HCT116 (cell line): ENCODE measurements at regions not wholly inside any gene's neighbourhood (a gene's known extent, or its start where the extent isn't known, plus 50 kb on each side); places are given as distances from the start of the nearest gene placed in this dataset.

Experiments used
- POLR2A ChIP-seq: IDR thresholded peaks from 2 replicates; pipeline ENCODE4 v1.7.0; 2011; ENCODE audit warnings: borderline replicate concordance; ENCODE audit not compliant: insufficient read depth, insufficient read length; ENCODE audit errors: extremely low read depth
- YY1 ChIP-seq: IDR thresholded peaks from 2 replicates; pipeline ENCODE4 v1.6.1; 2011; ENCODE audit warnings: low read length, low read depth, moderate library complexity, mild to moderate bottlenecking; ENCODE audit not compliant: insufficient replicate concordance; ENCODE audit errors: extremely low read depth

DNA sequence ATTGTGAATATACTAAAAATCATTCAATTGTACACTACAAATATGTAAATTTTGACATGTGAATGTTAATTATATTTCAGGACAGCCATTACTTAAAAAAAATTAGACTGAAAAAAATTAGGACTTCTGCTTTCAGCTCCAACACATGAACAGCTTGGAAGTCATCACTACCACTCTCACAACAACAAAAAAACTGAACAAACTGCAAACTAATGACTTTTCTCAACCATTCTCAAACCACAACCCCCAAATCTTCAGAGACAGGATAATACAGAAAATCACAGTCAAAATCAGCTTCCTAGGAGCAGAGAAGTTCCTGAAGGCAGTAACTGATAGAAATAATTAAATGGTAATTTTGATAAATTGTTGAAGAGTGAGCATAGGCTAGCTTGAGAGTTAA is 686.4 kb downstream of the TLE1 start:
- TF ChIP-seq POLR2A (no peak), YY1 (no peak)
